ENCODE measurements at regions not wholly inside any gene's neighbourhood (a gene's known extent, or its start where the extent isn't known, plus 50 kb on each side); places are given as distances from the start of the nearest gene placed in this dataset.
A peak's percentile ranks its signal among the peaks of the same experiment; 100 is the strongest.

DNA sequence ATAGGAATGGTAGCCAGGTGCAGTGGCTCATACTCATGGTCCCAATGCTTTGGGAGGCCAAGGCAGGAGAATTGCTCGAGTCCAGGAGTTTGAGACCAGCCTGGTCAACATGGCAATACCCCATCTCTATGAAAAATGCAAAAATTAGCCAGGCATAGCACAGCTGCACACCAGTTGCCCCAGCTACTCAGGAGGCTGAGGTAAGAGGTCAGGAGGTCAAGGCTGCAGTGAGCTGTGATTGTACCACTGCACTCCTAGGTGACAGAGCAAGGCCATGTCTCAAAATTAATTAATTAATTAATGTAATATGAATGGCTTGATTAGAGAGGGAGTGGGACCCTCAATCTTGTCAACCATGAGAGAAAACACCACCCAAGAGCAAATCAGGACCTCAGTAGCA, 198.7 kb upstream of the DUSP10 start:
- no peak for DNase-seq

- DNase-seq, result no peak
Observed at GRCh38 chr1:221939607-221940006, 197.7 kb upstream of the DUSP10 start.

DNA sequence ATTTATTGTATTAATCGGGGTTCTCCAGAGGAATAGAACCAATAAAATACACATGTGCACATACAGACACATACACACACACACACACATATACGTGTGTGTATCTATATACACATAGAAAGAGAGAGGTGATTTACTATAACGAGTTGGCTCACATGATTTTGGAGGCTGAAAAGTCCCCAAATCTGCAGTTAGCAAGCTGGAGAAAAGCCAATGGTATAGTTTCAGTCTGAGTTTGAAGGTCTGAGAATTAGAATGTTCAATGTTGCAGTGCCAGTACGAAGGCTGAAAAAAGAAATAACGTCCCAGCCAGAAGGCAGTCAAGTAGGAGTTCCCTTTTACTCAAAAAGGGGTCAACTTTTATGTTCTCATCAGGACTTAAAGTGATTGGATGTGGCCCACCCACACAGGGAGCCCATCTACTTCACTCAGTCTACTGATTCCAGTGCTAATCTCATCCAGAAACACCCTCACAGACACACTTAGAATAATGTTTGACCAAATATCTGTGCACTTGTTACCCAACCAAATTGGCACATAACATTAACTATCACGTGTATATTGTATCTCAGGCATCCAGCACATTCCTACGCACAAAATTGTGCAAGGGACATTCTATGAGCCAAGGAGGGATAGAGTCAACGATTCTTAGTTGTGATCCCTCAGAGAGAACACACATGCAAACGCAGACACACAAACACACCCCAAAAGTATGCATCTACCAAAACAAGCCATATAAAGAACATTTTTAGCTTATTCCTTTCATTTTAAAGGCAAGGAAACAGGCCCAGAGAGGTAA, 195.5 kb upstream of the DUSP10 start:
- DNase-seq, result no peak

DNA sequence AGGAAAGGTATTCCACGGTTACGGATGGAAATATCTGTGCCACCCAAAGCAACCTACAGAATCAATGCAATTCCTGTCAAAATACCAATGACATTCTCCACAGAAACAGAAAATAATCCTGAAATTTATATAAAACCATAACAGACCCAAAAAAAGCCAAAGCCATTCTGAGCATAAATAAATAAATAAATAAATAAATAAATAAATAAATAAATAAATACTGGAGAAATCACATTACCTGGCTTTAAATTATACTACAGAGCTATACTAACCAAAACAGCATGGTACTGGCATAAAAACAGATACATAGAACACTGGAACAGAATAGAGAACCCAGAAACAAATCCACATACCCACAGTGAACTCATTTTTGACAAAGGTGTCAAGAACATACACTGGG, 191.9 kb upstream of the DUSP10 start:
- DNase-seq, result no peak

- no peak for DNase-seq
Observed at GRCh38 chr1:221926441-221926840, 184.6 kb upstream of the DUSP10 start.

DNA sequence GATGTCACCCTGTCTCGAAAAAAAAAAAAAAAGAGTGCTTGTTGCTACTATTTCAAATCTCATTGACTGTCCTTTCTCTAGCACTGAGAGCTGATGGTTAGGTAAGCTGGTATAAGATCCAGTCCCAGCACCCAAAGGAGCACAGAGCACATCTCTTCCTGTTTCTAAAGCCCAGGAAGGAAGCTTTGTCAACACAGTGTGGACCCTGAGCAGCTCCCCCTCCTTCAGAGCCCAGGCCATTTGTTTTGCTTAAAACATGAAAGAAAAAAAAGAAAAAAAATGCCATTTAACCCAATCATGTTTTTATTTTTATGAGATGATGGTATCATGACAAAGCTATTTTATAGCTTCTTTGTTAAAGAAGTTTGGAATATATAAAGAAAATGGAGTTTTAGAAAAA, 184.1 kb upstream of the DUSP10 start:
- DNase-seq, result no peak

DNA sequence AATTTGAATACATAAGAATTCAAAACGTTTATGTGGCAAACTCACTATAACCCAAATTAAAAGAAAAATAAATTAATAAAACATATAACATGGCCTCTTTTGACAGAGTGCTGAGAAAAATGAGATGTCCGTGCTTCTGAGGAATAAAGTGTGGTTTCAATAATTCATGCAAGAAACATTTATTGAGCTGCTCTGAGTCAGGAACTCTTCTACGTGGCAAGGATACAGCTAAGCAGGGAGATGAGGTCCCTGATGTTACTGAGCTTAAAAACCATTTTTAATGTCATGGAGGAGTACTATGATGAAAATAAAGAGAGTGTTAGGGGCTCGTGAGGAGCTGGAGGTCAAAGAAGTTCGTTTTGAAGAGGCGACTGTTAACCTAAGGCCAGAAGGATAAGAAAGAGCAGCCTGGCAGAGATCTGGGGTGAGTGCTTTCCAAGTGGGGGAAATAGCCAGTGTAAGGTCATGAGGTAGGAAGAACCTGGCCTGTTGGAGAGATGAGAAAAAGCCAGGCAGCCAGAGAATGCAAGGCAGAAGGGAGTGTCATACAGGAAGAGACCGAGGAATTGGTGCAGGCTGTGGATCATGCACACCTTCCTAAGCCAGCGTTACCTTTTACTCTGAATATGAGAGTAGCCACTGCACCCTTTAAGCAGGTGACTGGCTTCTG, 182.2 kb upstream of the DUSP10 start:
- DNase-seq, result peak; percentile 22

DNA sequence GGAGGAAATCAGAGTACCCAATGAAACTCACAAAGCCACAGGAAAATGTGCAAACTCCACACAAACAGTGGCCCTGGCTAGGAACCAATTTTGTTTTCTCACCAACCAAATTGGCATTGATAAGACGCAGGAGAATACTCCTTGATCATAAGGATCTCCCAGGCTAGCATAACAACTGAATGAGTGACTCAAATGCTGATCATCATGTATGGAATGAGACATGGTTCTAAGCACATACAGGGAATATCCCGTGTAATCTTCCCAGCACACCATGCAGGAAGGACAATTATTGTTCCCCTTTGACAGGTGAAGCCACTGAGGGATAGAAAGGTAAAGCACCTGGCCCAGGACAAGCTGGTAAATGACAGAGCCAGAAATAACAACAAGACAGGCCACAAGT, 180.0 kb upstream of the DUSP10 start:
- DNase-seq, result no peak

DNA sequence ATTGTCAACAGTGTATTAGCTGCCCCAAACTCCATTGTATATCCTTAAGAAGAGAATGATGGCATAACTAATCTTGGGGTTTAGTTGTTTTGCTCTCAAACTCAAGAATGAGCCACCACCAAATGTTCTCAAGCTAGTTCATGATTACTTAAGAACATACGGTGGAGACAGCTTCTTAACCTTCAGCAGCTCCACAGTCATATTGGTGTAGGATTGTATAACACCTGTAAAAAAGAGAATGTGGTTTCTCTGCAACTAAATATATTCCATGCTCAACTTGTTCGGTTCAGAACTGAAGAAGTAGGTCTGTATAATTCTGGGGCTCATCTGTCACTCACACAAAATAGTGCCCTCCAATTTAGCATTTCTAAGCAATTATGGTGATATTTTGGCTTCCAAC, 177.9 kb upstream of the DUSP10 start:
- no peak for DNase-seq

DNA sequence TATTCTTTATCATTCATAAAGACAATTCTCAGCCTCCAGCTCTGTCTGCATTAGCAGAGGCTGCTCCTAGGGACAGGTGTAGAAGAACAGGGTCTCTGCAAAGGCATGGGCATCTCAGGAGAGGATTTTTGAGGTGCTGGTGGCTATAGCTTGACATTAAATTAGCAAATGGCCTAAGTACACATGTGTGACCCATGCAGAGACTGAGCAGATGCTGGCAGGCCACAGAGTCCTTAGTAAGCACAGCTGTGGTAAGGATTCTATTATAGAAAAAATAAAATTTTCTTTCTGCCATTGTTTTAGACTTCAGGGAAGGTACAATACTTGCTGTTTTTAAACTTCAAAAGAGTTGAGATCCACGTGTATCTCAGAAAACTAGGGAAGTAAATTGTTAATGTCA, 177.5 kb upstream of the DUSP10 start:
- DNase-seq, result no peak

DNA sequence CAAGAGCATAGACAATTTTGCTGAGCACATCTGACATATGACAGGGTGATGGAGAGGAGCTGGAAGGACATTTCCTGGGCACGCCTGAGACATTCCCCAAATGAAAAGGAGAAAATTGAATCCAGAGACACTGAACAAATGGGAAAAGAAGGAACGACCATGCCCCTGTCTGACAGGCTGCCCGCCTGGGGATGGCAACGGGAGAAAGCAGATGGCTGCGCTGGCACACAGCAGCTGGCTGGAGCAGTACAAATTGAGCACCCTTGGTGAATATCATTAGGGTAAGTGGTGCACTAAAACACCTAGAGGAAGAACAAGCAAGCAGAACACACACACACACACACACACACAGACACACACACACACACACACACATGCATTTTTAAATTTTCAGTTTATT, 174.3 kb upstream of the DUSP10 start:
- no peak for DNase-seq

DNA sequence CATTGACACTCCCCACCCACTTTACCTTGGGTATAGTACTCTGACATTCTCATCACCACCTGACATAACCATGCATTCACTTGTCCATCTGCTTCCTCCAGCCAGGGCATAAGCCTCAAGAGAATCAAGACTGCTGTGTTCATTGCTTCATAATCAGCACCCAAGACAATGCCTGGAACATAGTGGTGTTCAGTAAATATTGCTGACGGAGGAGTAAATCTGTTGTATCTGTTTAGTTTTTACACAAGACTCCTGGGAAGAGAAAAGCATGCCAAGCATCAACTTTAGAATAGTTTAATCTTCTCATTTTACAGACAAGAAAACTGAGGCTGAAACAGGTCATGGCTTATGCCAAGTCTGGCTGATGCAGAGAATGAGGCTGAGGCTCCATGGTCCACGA, 173.9 kb upstream of the DUSP10 start:
- DNase-seq, result no peak

DNA sequence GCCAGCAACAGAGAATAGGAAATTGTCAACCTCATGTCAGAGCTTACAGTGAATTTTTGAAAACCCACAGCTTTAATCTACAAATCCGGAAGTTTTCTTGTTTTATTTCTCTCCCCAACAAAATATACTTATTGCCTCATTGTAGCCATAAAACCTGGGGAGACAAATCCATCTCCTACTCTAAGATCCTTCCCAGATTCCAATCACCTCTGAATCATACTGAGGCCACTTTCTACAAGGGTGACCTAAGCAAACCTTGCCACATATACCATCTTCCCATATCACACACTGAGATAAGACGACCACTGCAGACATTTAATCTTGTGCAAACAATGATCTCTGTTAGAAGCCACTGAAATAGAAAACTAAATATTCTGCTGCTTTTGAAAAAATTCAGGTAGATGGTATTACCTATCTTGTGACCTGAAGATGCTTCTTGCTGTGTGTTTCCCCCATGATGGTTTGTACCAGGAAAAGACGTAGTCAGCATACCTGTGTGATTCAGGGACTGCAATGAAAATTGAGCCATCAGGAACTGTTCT, 171.5 kb upstream of the DUSP10 start:
- DNase-seq, result no peak

- DNase-seq, result no peak
Observed at GRCh38 chr1:221912230-221912629, 170.3 kb upstream of the DUSP10 start.

DNA sequence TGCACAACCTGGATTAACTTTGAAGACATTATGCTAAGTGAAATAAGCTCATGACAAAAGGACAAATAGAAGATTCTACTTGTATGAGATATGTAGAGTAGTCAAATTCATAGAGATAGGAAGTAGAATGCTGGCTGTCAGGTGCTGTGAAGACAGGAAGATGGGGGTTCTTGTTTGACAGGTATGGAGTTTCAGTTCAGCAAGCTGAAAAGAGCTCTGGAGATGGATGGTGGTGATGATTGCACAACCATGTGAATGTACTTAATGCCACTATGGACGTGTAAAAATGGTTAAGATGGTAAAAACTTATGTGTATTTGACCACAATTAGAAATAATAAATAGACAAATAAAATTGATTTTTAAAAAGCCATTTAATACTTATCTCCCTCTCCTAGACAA, 169.8 kb upstream of the DUSP10 start:
- DNase-seq, result no peak

- DNase-seq, result no peak
Observed at GRCh38 chr1:221910222-221910621, 168.3 kb upstream of the DUSP10 start.

- DNase-seq, result no peak
Observed at GRCh38 chr1:221908573-221908972, 166.7 kb upstream of the DUSP10 start.

- DNase-seq, result peak; percentile 61
Observed at GRCh38 chr1:221907166-221907932, 165.5 kb upstream of the DUSP10 start.

DNA sequence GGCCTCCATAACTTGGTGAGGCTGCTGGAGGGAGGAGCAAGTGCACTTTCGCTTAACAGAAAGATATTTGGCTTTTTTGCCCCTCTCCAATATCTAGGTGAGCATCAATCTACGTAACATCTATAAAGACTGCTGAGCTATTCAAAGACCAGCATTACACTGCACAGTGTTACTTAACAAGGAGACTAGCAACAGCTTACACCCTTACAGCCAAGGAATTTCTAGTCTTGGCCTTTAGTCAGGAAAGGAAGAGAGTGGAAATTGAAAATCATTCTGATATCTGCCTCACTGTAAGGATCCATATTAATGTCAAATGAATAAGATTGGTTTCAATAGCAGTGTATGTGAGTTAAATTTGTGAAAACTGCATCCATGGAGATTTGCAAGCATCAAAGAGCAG, 163.9 kb upstream of the DUSP10 start:
- DNase-seq, result no peak

GRCh38 chr1:221904319-221904718, 162.4 kb upstream of the DUSP10 start:
- DNase-seq, result no peak

DNA sequence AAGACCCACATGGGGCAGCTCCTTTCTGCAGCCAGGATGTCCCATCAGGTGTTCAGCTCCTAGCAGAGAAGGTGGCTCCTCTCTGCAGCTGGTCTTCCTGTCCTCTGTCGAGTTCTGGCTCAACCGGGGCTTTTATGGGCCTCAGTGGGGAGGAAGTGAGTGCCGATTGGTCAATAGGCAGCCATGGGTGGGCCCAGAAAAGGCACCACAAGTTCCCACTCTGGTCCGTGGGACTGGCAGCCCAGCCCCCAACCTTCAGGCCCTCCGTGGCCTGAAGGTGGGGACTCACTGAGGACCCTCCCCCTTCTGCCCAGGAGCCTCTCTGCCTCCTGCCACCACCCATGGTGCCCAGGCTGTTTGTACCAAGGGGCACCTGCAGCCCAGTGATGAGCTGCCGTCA, 161.7 kb upstream of the DUSP10 start:
- DNase-seq, result no peak

- DNase-seq, result no peak
Observed at GRCh38 chr1:221902961-221903360, 161.1 kb upstream of the DUSP10 start.

GRCh38 chr1:221900678-221901077, 158.8 kb upstream of the DUSP10 start:
- no peak for DNase-seq

DNA sequence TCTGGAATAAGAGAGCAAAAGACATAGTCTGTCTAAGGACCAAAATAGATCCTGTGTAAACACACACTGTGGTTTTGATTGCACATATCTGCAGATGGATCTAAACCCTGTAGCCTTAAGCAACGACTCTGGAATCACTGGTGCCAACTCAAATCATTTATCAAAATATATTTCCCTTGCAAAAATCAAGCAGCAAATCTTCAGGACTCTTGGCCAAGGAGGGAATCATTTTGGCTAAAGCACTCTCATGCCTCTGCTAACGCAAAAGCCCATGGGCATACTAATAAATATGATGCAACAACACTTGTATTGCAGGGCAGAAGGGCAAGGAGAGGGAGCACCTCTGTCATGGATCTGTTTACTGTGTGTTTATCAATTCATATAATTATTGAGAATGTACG, 155.4 kb upstream of the DUSP10 start:
- no peak for DNase-seq
